Thoracic aorta (tissue), 2 donors: ENCODE measurements at regions not wholly inside any gene's neighbourhood (a gene's known extent, or its start where the extent isn't known, plus 50 kb on each side); places are given as distances from the start of the nearest gene placed in this dataset.
"Not testable (repeated sequence)": the region's sequence is repeated elsewhere in the genome, so short reads cannot be mapped to it uniquely, and the experiment has no call there.

Source experiments
- ATAC-seq: fragments of 150-250 bp; one replicate; pipeline ENCODE4 v1.8.0; 2017; ENCODE audit warnings: low read depth; ENCODE audit not compliant: insufficient number of reproducible peaks, low FRiP score
- DNase-seq: peaks from one replicate; pipeline ENCODE4 v3.0.0-alpha.2; 2020; ENCODE audit warnings: low spot score
- H3K27ac ChIP-seq, 2 donors: fragments of 200-600 bp; sonication (generic); 1 replicate in 1 of 2; 2 replicates in 1 of 2; pipeline ENCODE4 v1.5.1; 2016; ENCODE audit warnings: mild to moderate bottlenecking in 2 of 2, moderate library complexity in 2 of 2
- H3K27me3 ChIP-seq: fragments of 200-600 bp; sonication (generic); replicated peaks from 2 replicates; pipeline ENCODE4 v1.6.0; 2016; ENCODE audit warnings: mild to moderate bottlenecking; ENCODE audit not compliant: insufficient read depth
- H3K36me3 ChIP-seq: fragments of 200-600 bp; sonication (generic); one replicate; pipeline ENCODE4 v1.5.1; 2016
- H3K4me1 ChIP-seq, 2 donors: fragments of 200-600 bp; sonication (generic); 1 replicate in 1 of 2; 2 replicates in 1 of 2; pipeline versions ENCODE4 v1.5.1 to v1.6.0; 2016; ENCODE audit warnings: low read depth in 2 of 2, mild to moderate bottlenecking in 1 of 2; ENCODE audit not compliant: control insufficient read depth in 1 of 2
- H3K4me3 ChIP-seq: fragments of 200-600 bp; sonication (generic); 2 replicates; pipeline ENCODE4 v1.5.1; 2016; ENCODE audit warnings: mild to moderate bottlenecking
- H3K9me3 ChIP-seq: fragments of 200-600 bp; sonication (generic); 2 replicates; pipeline ENCODE4 v1.5.1; 2016
- TF ChIP-seq, protein P1 (sequence below): fragments of 200-600 bp; sonication (generic); IDR thresholded peaks from one replicate; pipeline ENCODE4 v1.5.1; 2019; ENCODE audit warnings: antibody characterized with exemption

GRCh38 chr6:18538315-18538714 is 151.2 kb downstream of the RNF144B start:
- Histone ChIP-seq H3K4me1 (no peaks in the 10 kb centered on the region), H3K27ac (no peak overlapping the region), H3K4me3 (no peak overlapping the region), H3K9me3 (no peaks in the 10 kb centered on the region), H3K27me3 (no peaks in the 10 kb centered on the region), H3K36me3 (no peaks in the 10 kb centered on the region)
- no peak for ATAC-seq
- TF ChIP-seq, protein P1, sequence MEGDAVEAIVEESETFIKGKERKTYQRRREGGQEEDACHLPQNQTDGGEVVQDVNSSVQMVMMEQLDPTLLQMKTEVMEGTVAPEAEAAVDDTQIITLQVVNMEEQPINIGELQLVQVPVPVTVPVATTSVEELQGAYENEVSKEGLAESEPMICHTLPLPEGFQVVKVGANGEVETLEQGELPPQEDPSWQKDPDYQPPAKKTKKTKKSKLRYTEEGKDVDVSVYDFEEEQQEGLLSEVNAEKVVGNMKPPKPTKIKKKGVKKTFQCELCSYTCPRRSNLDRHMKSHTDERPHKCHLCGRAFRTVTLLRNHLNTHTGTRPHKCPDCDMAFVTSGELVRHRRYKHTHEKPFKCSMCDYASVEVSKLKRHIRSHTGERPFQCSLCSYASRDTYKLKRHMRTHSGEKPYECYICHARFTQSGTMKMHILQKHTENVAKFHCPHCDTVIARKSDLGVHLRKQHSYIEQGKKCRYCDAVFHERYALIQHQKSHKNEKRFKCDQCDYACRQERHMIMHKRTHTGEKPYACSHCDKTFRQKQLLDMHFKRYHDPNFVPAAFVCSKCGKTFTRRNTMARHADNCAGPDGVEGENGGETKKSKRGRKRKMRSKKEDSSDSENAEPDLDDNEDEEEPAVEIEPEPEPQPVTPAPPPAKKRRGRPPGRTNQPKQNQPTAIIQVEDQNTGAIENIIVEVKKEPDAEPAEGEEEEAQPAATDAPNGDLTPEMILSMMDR: no peak
- no peak for DNase-seq

- H3K4me1 ChIP-seq: no peaks in the 10 kb centered on the region
- DNase-seq (no peak), ATAC-seq (no peak)
- peaks cover 16% of the 10 kb centered on the region for H3K9me3 ChIP-seq
- H3K27me3 ChIP-seq: no peaks in the 10 kb centered on the region
- no peaks in the 10 kb centered on the region for H3K36me3 ChIP-seq
- H3K4me3 ChIP-seq: no peak overlapping the region
- TF ChIP-seq, protein P1: no peak
- H3K27ac ChIP-seq: no peak overlapping the region
Measured at GRCh38 chr6:18543051-18543450, 155.9 kb downstream of the RNF144B start.

DNA sequence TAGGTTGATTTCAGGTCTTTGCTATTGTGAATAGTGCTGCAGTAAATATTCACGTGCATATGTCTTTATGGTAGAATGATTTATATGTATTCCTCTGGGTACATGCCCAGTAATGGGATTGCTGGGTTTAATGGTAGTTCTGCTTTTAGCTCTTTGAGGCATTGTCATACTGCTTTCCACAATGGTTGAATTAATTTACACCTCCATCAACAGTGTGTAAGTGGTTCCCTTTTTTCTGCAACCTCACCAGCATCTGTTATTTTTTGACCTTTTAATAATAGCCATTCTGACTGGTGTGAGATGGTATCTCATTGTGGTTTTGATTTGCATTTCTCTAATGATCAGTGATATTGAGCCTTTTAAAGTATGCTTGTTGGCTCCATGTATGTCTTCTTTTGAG is 158.0 kb downstream of the RNF144B start:
- not testable (repeated sequence) for H3K36me3 ChIP-seq, DNase-seq, H3K4me3 ChIP-seq, H3K4me1 ChIP-seq, H3K27ac ChIP-seq, H3K27me3 ChIP-seq, ATAC-seq
- peaks cover 16% of the 10 kb centered on the region for H3K9me3 ChIP-seq

- DNase-seq (no peak), ATAC-seq (no peak)
- TF ChIP-seq, protein P1: no peak
- Histone ChIP-seq H3K4me1 (no peaks in the 10 kb centered on the region), H3K27me3 (no peaks in the 10 kb centered on the region), H3K27ac (no peak overlapping the region), H3K9me3 (peaks cover 16% of the 10 kb centered on the region), H3K4me3 (no peak overlapping the region), H3K36me3 (no peaks in the 10 kb centered on the region)
Measured at GRCh38 chr6:18545726-18546125, 158.6 kb downstream of the RNF144B start.

- H3K4me3 ChIP-seq: no peak overlapping the region
- no peaks in the 10 kb centered on the region for H3K4me1 ChIP-seq
- H3K27me3 ChIP-seq: no peaks in the 10 kb centered on the region
- DNase-seq (no peak), ATAC-seq (no peak)
- TF ChIP-seq, protein P1: no peak
- no peaks in the 10 kb centered on the region for H3K36me3 ChIP-seq
- no peaks in the 10 kb centered on the region for H3K9me3 ChIP-seq
- H3K27ac ChIP-seq: no peak overlapping the region
Measured at GRCh38 chr6:18550119-18550518, 163.0 kb downstream of the RNF144B start.

- TF ChIP-seq, protein P1: no peak
- ATAC-seq: no peak
Measured at GRCh38 chr6:18551228-18551627, 164.1 kb downstream of the RNF144B start.

More at GRCh38 chr6:18551228-18551627, 164.1 kb downstream of the RNF144B start:
- no peak for DNase-seq
- Histone ChIP-seq H3K27me3 (no peaks in the 10 kb centered on the region), H3K36me3 (no peaks in the 10 kb centered on the region), H3K27ac (no peak overlapping the region), H3K9me3 (no peaks in the 10 kb centered on the region), H3K4me3 (no peak overlapping the region), H3K4me1 (no peaks in the 10 kb centered on the region)
